ENCODE measurements at regions not wholly inside any gene's neighbourhood (a gene's known extent, or its start where the extent isn't known, plus 50 kb on each side); places are given as distances from the start of the nearest gene placed in this dataset.

GRCh38 chr1:234944439-234945344 lies 183.9 kb downstream of the TOMM20 start:
- no peak for ATAC-seq (ENCODE audit: low FRiP score)
- no peak for DNase-seq (ENCODE audit: low spot score)
- TF ChIP-seq CTCF (IDR thresholded peaks at IDR 0.05) = no peak

GRCh38 chr1:234943836-234944402 lies 184.7 kb downstream of the TOMM20 start:
- DNase-seq (ENCODE audit: low spot score) = no peak
- no peak for TF ChIP-seq CTCF (IDR thresholded peaks at IDR 0.05)
- no peak for ATAC-seq (ENCODE audit: low FRiP score)

- ATAC-seq (ENCODE audit: low FRiP score) (no peak), DNase-seq (ENCODE audit: low spot score) (no peak)
- no peak for TF ChIP-seq CTCF (IDR thresholded peaks at IDR 0.05)
Observed at GRCh38 chr1:234942879-234943506, 185.6 kb downstream of the TOMM20 start.

- no peak for ATAC-seq (ENCODE audit: low FRiP score)
- no peak for TF ChIP-seq CTCF (IDR thresholded peaks at IDR 0.05)
- DNase-seq (ENCODE audit: low spot score) = no peak
Observed at GRCh38 chr1:234942012-234942332, 186.7 kb downstream of the TOMM20 start.

GRCh38 chr1:234941321-234942011 lies 187.2 kb downstream of the TOMM20 start:
- no peak for TF ChIP-seq CTCF (IDR thresholded peaks at IDR 0.05)
- ATAC-seq (ENCODE audit: low FRiP score) (no peak), DNase-seq (ENCODE audit: low spot score) (no peak)

GRCh38 chr1:234940841-234941240 lies 187.8 kb downstream of the TOMM20 start:
- TF ChIP-seq CTCF (IDR thresholded peaks at IDR 0.05) = no peak
- DNase-seq (ENCODE audit: low spot score) (no peak), ATAC-seq (ENCODE audit: low FRiP score) (no peak)
